Nephron progenitor cell (in vitro differentiated cells): ENCODE measurements at regions not wholly inside any gene's neighbourhood (a gene's known extent, or its start where the extent isn't known, plus 50 kb on each side); places are given as distances from the start of the nearest gene placed in this dataset.
"Not testable (repeated sequence)": the region's sequence is repeated elsewhere in the genome, so short reads cannot be mapped to it uniquely, and the experiment has no call there.

Experiments used
- DNase-seq: peaks from one replicate; pipeline ENCODE4 v3.0.0; 2021
- H3K27ac Mint-ChIP-seq: 2 replicates; pipeline ENCODE4 v1.8.0; 2021; ENCODE audit warnings: mild to moderate bottlenecking, moderate library complexity, mixed read lengths
- H3K27me3 Mint-ChIP-seq: 2 replicates; pipeline ENCODE4 v1.8.0; 2021; ENCODE audit warnings: mild to moderate bottlenecking, low read depth, mixed read lengths; ENCODE audit not compliant: poor library complexity
- H3K36me3 Mint-ChIP-seq: 2 replicates; pipeline ENCODE4 v1.8.0; 2021; ENCODE audit warnings: low read depth, mixed read lengths
- H3K4me1 Mint-ChIP-seq: 2 replicates; pipeline ENCODE4 v1.8.0; 2021; ENCODE audit warnings: mixed read lengths
- H3K4me3 Mint-ChIP-seq: 2 replicates; pipeline ENCODE4 v1.8.0; 2021; ENCODE audit warnings: mild to moderate bottlenecking, moderate library complexity, mixed read lengths
- H3K9me3 Mint-ChIP-seq: 2 replicates; pipeline ENCODE4 v1.8.0; 2021; ENCODE audit warnings: mild to moderate bottlenecking, moderate library complexity, mixed read lengths
- CTCF ChIP-seq: fragments of 200-600 bp; sonication (generic); IDR thresholded peaks from 2 replicates; pipeline ENCODE4 v1.5.0; 2021; ENCODE audit warnings: antibody characterized with exemption

- DNase-seq: no peak
- no peaks in the 10 kb centered on the region for H3K4me1 Mint-ChIP-seq
- no peak overlapping the region for H3K4me3 Mint-ChIP-seq
- H3K27ac Mint-ChIP-seq: no peak overlapping the region
- peaks cover 18% of the 10 kb centered on the region for H3K36me3 Mint-ChIP-seq
- peaks cover 26% of the 10 kb centered on the region for H3K9me3 Mint-ChIP-seq
- no peak for TF ChIP-seq CTCF
- no peaks in the 10 kb centered on the region for H3K27me3 Mint-ChIP-seq
These were observed 149.8 kb upstream of the TNFSF11 start for GRCh38 chr13:42424182-42424581.

GRCh38 chr13:42445354-42445753 is 128.6 kb upstream of the TNFSF11 start:
- H3K27me3 Mint-ChIP-seq: peaks cover 3% of the 10 kb centered on the region
- no peak for TF ChIP-seq CTCF
- H3K4me3 Mint-ChIP-seq: no peak overlapping the region
- no peak for DNase-seq
- H3K9me3 Mint-ChIP-seq: peaks cover 49% of the 10 kb centered on the region
- peaks cover 15% of the 10 kb centered on the region for H3K36me3 Mint-ChIP-seq
- no peaks in the 10 kb centered on the region for H3K4me1 Mint-ChIP-seq
- H3K27ac Mint-ChIP-seq: no peak overlapping the region

- Mint-ChIP-seq H3K9me3 (peaks cover 50% of the 10 kb centered on the region), H3K36me3 (peaks cover 15% of the 10 kb centered on the region)
- not testable (repeated sequence) for H3K27me3 Mint-ChIP-seq, DNase-seq, H3K27ac Mint-ChIP-seq, H3K4me3 Mint-ChIP-seq, H3K4me1 Mint-ChIP-seq
These were observed 127.4 kb upstream of the TNFSF11 start for GRCh38 chr13:42446597-42446996.

- DNase-seq: no peak
- no peaks in the 10 kb centered on the region for H3K4me1 Mint-ChIP-seq
- peaks cover 7% of the 10 kb centered on the region for H3K9me3 Mint-ChIP-seq
- no peak for TF ChIP-seq CTCF
- H3K27me3 Mint-ChIP-seq: no peaks in the 10 kb centered on the region
- no peak overlapping the region for H3K27ac Mint-ChIP-seq
- no peak overlapping the region for H3K4me3 Mint-ChIP-seq
- no peaks in the 10 kb centered on the region for H3K36me3 Mint-ChIP-seq
These were observed 120.8 kb upstream of the TNFSF11 start for GRCh38 chr13:42453091-42453645.

GRCh38 chr13:42454749-42455148 is 119.2 kb upstream of the TNFSF11 start:
- H3K27ac Mint-ChIP-seq: no peak overlapping the region
- H3K4me1 Mint-ChIP-seq: no peaks in the 10 kb centered on the region
- no peak for DNase-seq
- peaks cover 5% of the 10 kb centered on the region for H3K9me3 Mint-ChIP-seq
- H3K36me3 Mint-ChIP-seq: no peaks in the 10 kb centered on the region
- H3K4me3 Mint-ChIP-seq: no peak overlapping the region
- TF ChIP-seq CTCF: no peak
- H3K27me3 Mint-ChIP-seq: no peaks in the 10 kb centered on the region

- no peaks in the 10 kb centered on the region for H3K27me3 Mint-ChIP-seq
- no peaks in the 10 kb centered on the region for H3K36me3 Mint-ChIP-seq
- H3K27ac Mint-ChIP-seq: no peak overlapping the region
- no peak for TF ChIP-seq CTCF
- no peak for DNase-seq
- no peaks in the 10 kb centered on the region for H3K4me1 Mint-ChIP-seq
- H3K4me3 Mint-ChIP-seq: no peak overlapping the region
- peaks cover 21% of the 10 kb centered on the region for H3K9me3 Mint-ChIP-seq
These were observed 115.8 kb upstream of the TNFSF11 start for GRCh38 chr13:42458193-42458592.
